Rectal smooth muscle tissue (tissue), 1 donor: ENCODE measurements at regions not wholly inside any gene's neighbourhood (a gene's known extent, or its start where the extent isn't known, plus 50 kb on each side); places are given as distances from the start of the nearest gene placed in this dataset.

Experiments
- H3K27ac ChIP-seq: one replicate; pipeline ENCODE4 v1.7.0; 2013; ENCODE audit warnings: low read depth, low read length, inconsistent platforms
- H3K27me3 ChIP-seq: one replicate; pipeline ENCODE4 v1.7.0; 2013; ENCODE audit warnings: low read length; ENCODE audit not compliant: control insufficient read depth, insufficient read depth
- H3K36me3 ChIP-seq: one replicate; pipeline ENCODE4 v1.7.0; 2013; ENCODE audit warnings: low read length; ENCODE audit not compliant: control insufficient read depth, insufficient read depth
- H3K4me1 ChIP-seq: one replicate; pipeline ENCODE4 v1.7.0; 2013; ENCODE audit warnings: low read length; ENCODE audit not compliant: control insufficient read depth, insufficient read depth
- H3K4me3 ChIP-seq: one replicate; pipeline ENCODE4 v1.7.0; 2013; ENCODE audit warnings: low read length
- H3K9ac ChIP-seq: one replicate; pipeline ENCODE4 v1.7.0; 2013; ENCODE audit warnings: low read length

GRCh38 chr10:3977761-3978160 lies 192.8 kb upstream of the KLF6 start:
- H3K27me3 ChIP-seq = no peaks in the 10 kb centered on the region
- no peaks in the 10 kb centered on the region for H3K4me1 ChIP-seq
- H3K9ac ChIP-seq = no peak overlapping the region
- H3K4me3 ChIP-seq = no peak overlapping the region
- no peaks in the 10 kb centered on the region for H3K36me3 ChIP-seq
- H3K27ac ChIP-seq = no peak overlapping the region

GRCh38 chr10:3976718-3977117 lies 191.7 kb upstream of the KLF6 start:
- no peaks in the 10 kb centered on the region for H3K4me1 ChIP-seq
- no peaks in the 10 kb centered on the region for H3K36me3 ChIP-seq
- H3K27me3 ChIP-seq = no peaks in the 10 kb centered on the region
- H3K9ac ChIP-seq = no peak overlapping the region
- no peak overlapping the region for H3K27ac ChIP-seq
- no peak overlapping the region for H3K4me3 ChIP-seq

- Histone ChIP-seq H3K27ac (no peak overlapping the region), H3K9ac (no peak overlapping the region), H3K27me3 (no peaks in the 10 kb centered on the region), H3K4me3 (no peak overlapping the region), H3K36me3 (no peaks in the 10 kb centered on the region), H3K4me1 (no peaks in the 10 kb centered on the region)
Measured at GRCh38 chr10:3976171-3976570, 191.2 kb upstream of the KLF6 start.

DNA sequence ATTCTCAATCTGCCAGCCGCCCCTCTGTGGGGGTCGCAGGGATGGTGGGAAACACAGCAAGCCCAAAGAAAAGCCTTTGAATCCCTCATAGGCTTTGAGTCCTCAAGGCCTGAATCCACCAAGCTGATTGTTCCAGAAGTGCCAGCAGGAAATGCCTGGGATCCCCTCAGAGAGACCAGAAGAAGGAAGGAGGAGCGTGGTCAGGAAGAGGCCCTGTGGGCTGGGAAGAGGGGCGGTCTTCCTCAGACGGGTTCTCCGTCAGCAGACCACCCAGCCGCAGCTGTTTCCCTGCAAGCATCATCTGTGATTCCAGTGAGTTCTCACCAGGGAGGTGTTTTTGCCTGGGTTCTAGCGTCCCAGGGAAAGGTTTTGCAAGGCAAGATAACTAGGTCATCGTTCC lies 190.0 kb upstream of the KLF6 start:
- no peak overlapping the region for H3K9ac ChIP-seq
- H3K4me3 ChIP-seq = no peak overlapping the region
- H3K27ac ChIP-seq = no peak overlapping the region
- no peaks in the 10 kb centered on the region for H3K36me3 ChIP-seq
- H3K4me1 ChIP-seq = no peaks in the 10 kb centered on the region
- H3K27me3 ChIP-seq = no peaks in the 10 kb centered on the region

DNA sequence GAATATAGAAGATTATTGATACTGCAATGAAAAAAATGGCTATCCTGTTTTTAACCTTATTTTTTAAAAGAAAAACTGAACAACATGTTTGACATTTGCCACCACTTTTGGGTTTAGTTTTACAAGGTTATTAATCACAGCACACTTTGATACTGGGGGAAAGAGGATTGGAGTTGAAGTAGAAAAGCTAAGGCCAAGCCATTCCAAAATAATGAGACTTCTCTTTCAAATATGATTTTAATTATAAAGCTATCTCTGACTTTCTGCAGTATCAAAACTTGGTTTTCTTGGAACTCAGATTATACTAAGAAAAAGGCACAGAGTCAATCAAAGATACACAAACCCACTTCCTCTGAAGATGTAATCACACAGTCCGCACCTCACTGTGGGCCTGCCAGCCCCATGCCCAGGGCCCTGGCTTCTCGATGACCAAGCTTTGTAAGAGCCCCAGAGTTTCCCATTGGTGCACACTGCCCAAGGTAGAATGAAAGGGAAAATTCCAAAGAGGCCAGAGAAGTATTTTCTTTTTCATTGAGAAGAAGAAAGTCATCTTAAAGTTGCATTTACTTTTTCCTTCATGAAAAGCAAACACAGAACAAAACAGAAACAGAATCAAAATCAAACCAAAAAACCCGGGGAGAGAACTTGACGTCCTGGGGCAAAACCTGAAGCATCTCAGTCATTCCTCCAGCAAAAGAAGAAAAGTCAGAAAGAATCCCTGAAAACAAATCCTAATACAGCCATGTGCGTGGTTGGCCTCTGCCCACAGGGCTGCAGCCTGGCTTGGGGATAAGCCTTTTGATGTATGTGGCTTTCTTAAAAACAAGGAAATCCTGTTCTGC lies 187.7 kb upstream of the KLF6 start:
- H3K4me3 ChIP-seq = no peak overlapping the region
- H3K27ac ChIP-seq = no peak overlapping the region
- no peaks in the 10 kb centered on the region for H3K4me1 ChIP-seq
- no peak overlapping the region for H3K9ac ChIP-seq
- H3K27me3 ChIP-seq = no peaks in the 10 kb centered on the region
- no peaks in the 10 kb centered on the region for H3K36me3 ChIP-seq

DNA sequence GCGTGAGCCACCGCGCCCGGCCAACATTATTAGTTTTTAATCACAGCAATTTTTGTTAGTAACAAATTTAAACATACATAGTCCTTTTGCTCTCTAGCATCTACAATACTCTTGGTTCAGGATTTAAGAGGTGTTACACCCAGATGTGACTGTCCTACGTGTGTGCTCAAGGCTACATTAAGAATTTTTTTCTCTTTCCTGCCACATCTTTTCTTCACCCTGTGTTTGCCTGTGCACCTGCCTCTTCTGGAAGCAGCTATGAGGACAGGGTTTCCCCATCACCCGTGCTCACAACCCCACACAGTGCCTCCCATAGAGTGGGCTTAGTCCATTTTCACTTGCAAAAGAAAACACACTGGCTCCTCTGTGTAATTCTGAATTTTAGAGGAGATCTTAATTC lies 186.7 kb upstream of the KLF6 start:
- no peaks in the 10 kb centered on the region for H3K27me3 ChIP-seq
- no peaks in the 10 kb centered on the region for H3K4me1 ChIP-seq
- no peak overlapping the region for H3K4me3 ChIP-seq
- H3K36me3 ChIP-seq = no peaks in the 10 kb centered on the region
- no peak overlapping the region for H3K27ac ChIP-seq
- no peak overlapping the region for H3K9ac ChIP-seq

DNA sequence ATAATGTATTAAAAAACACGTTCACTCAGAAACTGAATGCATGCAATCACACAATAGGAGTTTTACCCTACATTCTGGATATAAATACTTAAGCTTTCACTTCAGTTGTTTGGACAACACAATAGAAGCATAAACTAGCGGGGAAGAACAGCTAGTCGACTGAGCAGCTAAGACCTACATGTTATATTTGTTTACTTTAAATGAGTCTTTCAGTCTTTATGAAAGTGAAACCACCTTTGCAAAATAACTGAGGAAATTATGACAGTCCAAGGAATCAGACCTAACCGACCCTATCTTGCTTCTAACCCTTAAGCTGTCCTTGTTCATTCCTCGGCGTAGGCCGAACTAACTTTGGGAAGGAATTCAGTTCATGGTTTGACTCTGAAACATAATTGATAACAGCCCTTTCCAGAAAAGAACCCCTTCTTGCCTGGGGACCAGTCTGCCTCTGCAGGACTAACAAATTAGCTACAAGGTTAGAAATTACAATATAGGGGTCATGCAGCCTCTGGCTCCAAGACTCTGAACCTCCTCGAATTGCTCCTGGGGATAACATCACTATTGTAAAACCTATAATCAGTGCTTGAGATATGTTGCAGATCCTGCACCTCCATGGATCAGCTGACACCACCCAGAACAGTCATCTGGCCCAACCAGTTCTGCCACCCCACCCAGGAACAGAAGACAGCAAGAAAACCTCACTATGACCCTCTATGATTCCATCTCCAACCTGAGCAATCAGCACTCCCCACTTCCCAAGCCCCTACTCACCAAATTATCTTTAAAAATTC lies 185.1 kb upstream of the KLF6 start:
- Histone ChIP-seq H3K9ac (no peak overlapping the region), H3K27ac (no peak overlapping the region), H3K27me3 (no peaks in the 10 kb centered on the region), H3K4me3 (no peak overlapping the region), H3K36me3 (no peaks in the 10 kb centered on the region), H3K4me1 (no peaks in the 10 kb centered on the region)

DNA sequence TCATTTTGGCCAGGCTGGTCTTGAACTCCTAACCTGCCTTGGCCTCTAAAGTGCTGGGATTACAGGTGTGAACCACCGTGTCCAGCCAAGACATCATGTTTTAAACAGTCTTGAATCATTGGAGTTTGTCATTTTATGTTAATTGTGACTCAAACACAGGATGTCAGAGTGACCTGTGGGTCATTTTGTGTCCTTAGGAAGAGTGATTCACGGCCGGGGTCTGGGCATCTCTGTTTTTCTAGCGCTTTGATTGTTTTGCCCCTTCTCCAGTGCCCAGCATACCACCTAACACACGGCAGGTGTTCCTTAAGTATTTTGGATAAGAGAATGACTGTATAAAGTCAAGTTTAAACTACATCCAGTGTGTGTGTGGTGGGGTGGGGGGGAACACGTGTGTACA lies 183.7 kb upstream of the KLF6 start:
- Histone ChIP-seq H3K9ac (no peak overlapping the region), H3K4me1 (no peaks in the 10 kb centered on the region), H3K27me3 (no peaks in the 10 kb centered on the region), H3K4me3 (no peak overlapping the region), H3K27ac (no peak overlapping the region), H3K36me3 (no peaks in the 10 kb centered on the region)

DNA sequence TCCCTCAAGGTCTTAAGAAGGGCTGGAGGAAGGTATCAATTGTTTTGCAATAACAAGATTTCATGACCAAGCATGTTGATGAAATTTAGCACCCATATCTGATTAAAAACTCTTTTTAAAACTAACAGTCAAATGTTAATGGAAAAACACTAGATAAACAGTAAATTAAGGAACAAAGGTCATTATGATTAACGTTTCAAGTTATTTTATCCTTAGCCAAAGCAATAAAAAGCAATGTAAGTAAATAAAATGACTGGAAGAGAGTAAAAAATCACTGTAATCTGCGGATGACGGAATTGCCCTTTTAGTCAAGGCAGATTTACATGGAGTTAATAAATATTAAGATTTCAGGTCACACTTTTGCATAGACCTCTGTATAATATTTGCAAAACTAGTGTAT lies 179.5 kb upstream of the KLF6 start:
- no peaks in the 10 kb centered on the region for H3K36me3 ChIP-seq
- no peaks in the 10 kb centered on the region for H3K27me3 ChIP-seq
- no peak overlapping the region for H3K27ac ChIP-seq
- H3K4me1 ChIP-seq = no peaks in the 10 kb centered on the region
- H3K9ac ChIP-seq = no peak overlapping the region
- H3K4me3 ChIP-seq = no peak overlapping the region

GRCh38 chr10:3963191-3963673 lies 178.2 kb upstream of the KLF6 start:
- no peak overlapping the region for H3K27ac ChIP-seq
- H3K27me3 ChIP-seq = no peaks in the 10 kb centered on the region
- no peaks in the 10 kb centered on the region for H3K36me3 ChIP-seq
- H3K9ac ChIP-seq = no peak overlapping the region
- H3K4me1 ChIP-seq = no peaks in the 10 kb centered on the region
- no peak overlapping the region for H3K4me3 ChIP-seq

GRCh38 chr10:3961082-3961481 lies 176.1 kb upstream of the KLF6 start:
- H3K9ac ChIP-seq = no peak overlapping the region

DNA sequence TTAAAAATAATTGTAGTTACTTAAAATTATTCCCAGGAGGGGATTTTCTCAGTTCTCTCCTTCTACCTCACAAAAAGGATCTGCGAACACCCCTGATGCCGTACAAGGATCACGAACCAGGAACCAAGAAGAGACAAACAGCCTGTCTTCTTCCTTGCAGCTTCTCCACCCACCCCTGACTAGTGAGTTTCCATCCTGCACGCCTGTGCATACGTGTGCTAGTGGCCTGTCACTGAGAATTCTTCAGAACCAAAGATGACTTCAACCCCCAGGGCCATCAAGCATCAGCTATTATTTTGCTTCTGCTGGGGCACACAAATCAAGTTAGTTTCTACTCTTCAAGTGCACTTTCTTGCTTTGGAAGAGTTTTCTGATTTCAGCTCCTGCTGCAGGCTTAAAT lies 175.5 kb upstream of the KLF6 start:
- Histone ChIP-seq H3K36me3 (no peaks in the 10 kb centered on the region), H3K9ac (no peak overlapping the region), H3K27me3 (no peaks in the 10 kb centered on the region), H3K27ac (no peak overlapping the region), H3K4me1 (no peaks in the 10 kb centered on the region), H3K4me3 (no peak overlapping the region)

More at GRCh38 chr10:3961082-3961481, 176.1 kb upstream of the KLF6 start:
- no peak overlapping the region for H3K4me3 ChIP-seq
- H3K27me3 ChIP-seq = no peaks in the 10 kb centered on the region
- no peak overlapping the region for H3K27ac ChIP-seq
- no peaks in the 10 kb centered on the region for H3K4me1 ChIP-seq
- no peaks in the 10 kb centered on the region for H3K36me3 ChIP-seq
